ENCODE measurements at regions not wholly inside any gene's neighbourhood (a gene's known extent, or its start where the extent isn't known, plus 50 kb on each side); places are given as distances from the start of the nearest gene placed in this dataset.

GRCh38 chr9:136597141-136597885, 51.5 kb upstream of the NOTCH1 start:
- no peak for DNase-seq

GRCh38 chr9:136596630-136597031, 50.8 kb upstream of the NOTCH1 start:
- no peak for DNase-seq

- no peak for DNase-seq
These were observed 50.4 kb upstream of the NOTCH1 start for GRCh38 chr9:136596217-136596616.

- DNase-seq = no peak
These were observed 49.7 kb upstream of the NOTCH1 start for GRCh38 chr9:136595245-136596153.

Measured in NCI-H69 (cell line).